Ishikawa (cell line): ENCODE measurements at regions not wholly inside any gene's neighbourhood (a gene's known extent, or its start where the extent isn't known, plus 50 kb on each side); places are given as distances from the start of the nearest gene placed in this dataset.

Experiments used
- CEBPB ChIP-seq: IDR thresholded peaks from 2 replicates; pipeline ENCODE4 v1.6.1; 2012
- CREB1 ChIP-seq: IDR thresholded peaks from 2 replicates; pipeline ENCODE4 v1.6.1; 2012; ENCODE audit warnings: low read depth
- EGR1 ChIP-seq: IDR thresholded peaks from 2 replicates; pipeline ENCODE4 v1.6.1; 2012
- EP300 ChIP-seq: IDR thresholded peaks from 2 replicates; pipeline ENCODE4 v1.6.1; 2012; ENCODE audit warnings: borderline replicate concordance
- FOXM1 ChIP-seq: IDR thresholded peaks from 2 replicates; pipeline ENCODE4 v1.6.1; 2012; ENCODE audit warnings: low read depth, borderline replicate concordance
- NFIC ChIP-seq: IDR thresholded peaks from 2 replicates; pipeline ENCODE4 v1.6.1; 2012
- RAD21 ChIP-seq: IDR thresholded peaks from 2 replicates; pipeline ENCODE4 v1.6.1; 2012; ENCODE audit warnings: low read depth
- TAF1 ChIP-seq: IDR thresholded peaks from 2 replicates; pipeline ENCODE4 v1.6.1; 2012; ENCODE audit warnings: low read depth, mild to moderate bottlenecking
- TCF12 ChIP-seq: IDR thresholded peaks from 2 replicates; pipeline ENCODE4 v1.6.1; 2012; ENCODE audit warnings: low read depth
- TEAD4 ChIP-seq: IDR thresholded peaks from 2 replicates; pipeline ENCODE4 v1.6.1; 2012
- YY1 ChIP-seq: IDR thresholded peaks from 2 replicates; pipeline ENCODE4 v1.6.1; 2012; ENCODE audit warnings: low read depth
- ZBTB7A ChIP-seq: IDR thresholded peaks from 2 replicates; pipeline ENCODE4 v1.6.1; 2012; ENCODE audit warnings: low read depth
- TF ChIP-seq, protein P1 (sequence below): IDR thresholded peaks from 2 replicates; pipeline ENCODE4 v1.6.1; 2012
- TF ChIP-seq, protein P2 (sequence below): IDR thresholded peaks from 2 replicates; pipeline ENCODE4 v1.6.1; 2012
- TF ChIP-seq, protein P3 (sequence below): IDR thresholded peaks from 2 replicates; pipeline ENCODE4 v1.6.1; 2012; ENCODE audit warnings: low read depth, mild to moderate bottlenecking

DNA sequence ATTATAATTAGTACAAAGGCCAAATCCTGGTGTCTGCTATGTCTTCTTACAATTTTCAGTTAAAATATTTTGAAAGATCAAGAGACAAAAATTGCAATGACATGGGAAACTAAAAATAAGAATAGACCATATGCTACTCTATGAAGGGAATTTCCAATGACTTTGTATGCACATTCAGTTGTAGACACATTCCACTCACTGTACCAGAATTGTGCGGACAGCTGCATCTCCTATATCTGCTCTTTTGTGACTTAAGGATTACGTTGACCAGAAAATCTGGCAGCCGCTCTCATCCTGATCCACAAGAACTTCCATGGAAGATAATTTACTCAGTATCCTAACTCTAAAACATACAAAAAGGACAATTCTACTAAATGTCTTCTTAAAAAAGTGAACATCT, 493.9 kb upstream of the KCNMB2 start:
- TF ChIP-seq EGR1 = no peak
- no peak for TF ChIP-seq CREB1
- no peak for TF ChIP-seq TAF1
- TF ChIP-seq, protein P1, sequence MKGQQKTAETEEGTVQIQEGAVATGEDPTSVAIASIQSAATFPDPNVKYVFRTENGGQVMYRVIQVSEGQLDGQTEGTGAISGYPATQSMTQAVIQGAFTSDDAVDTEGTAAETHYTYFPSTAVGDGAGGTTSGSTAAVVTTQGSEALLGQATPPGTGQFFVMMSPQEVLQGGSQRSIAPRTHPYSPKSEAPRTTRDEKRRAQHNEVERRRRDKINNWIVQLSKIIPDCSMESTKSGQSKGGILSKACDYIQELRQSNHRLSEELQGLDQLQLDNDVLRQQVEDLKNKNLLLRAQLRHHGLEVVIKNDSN = no peak
- TF ChIP-seq FOXM1 = no peak
- TF ChIP-seq ZBTB7A = no peak
- TF ChIP-seq CEBPB = no peak
- TF ChIP-seq, protein P2, sequence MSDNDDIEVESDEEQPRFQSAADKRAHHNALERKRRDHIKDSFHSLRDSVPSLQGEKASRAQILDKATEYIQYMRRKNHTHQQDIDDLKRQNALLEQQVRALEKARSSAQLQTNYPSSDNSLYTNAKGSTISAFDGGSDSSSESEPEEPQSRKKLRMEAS = no peak
- no peak for TF ChIP-seq NFIC
- no peak for TF ChIP-seq YY1
- TF ChIP-seq, protein P3, sequence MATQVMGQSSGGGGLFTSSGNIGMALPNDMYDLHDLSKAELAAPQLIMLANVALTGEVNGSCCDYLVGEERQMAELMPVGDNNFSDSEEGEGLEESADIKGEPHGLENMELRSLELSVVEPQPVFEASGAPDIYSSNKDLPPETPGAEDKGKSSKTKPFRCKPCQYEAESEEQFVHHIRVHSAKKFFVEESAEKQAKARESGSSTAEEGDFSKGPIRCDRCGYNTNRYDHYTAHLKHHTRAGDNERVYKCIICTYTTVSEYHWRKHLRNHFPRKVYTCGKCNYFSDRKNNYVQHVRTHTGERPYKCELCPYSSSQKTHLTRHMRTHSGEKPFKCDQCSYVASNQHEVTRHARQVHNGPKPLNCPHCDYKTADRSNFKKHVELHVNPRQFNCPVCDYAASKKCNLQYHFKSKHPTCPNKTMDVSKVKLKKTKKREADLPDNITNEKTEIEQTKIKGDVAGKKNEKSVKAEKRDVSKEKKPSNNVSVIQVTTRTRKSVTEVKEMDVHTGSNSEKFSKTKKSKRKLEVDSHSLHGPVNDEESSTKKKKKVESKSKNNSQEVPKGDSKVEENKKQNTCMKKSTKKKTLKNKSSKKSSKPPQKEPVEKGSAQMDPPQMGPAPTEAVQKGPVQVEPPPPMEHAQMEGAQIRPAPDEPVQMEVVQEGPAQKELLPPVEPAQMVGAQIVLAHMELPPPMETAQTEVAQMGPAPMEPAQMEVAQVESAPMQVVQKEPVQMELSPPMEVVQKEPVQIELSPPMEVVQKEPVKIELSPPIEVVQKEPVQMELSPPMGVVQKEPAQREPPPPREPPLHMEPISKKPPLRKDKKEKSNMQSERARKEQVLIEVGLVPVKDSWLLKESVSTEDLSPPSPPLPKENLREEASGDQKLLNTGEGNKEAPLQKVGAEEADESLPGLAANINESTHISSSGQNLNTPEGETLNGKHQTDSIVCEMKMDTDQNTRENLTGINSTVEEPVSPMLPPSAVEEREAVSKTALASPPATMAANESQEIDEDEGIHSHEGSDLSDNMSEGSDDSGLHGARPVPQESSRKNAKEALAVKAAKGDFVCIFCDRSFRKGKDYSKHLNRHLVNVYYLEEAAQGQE = no peak
- no peak for TF ChIP-seq TCF12
- no peak for TF ChIP-seq RAD21
- TF ChIP-seq EP300 = no peak
- TF ChIP-seq TEAD4 = no peak

DNA sequence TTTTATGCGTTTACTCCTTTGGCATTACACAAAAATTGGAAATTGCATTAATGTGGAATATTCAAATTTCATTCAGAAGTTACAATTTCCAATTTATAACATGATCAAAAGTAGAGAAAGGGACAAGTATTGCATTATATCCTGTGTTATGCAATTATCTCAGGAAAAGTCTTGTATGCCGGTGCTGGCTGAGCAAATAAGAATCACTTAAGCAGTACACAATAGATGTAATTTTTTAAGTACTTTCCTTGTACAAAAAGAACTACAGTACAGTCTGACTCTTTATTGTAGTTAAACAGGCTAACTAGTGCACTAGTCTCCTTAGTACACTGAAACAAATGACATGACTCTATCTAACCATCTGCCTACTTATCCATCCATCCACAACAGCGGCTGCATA, 493.2 kb upstream of the KCNMB2 start:
- TF ChIP-seq, protein P2 = no peak
- TF ChIP-seq CEBPB (no peak), TCF12 (no peak)
- TF ChIP-seq, protein P1 = no peak

DNA sequence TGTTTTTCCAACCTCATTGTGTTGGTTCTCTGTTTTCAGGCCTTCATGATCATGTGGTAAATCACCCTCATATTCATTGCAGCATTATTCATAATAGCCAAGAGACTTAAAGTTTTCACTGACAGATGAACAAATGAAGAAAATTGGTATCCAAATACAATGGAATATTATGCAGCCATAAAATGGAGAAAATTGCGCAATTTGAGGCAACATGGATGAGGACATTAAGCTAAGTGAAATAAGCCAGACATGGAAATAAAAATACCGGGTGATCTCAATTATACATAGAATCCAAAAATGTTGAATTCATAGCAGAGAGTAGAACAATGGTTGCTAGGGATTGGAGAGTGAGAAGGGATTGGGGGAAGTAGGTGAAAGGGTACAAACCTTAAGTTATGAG, 491.9 kb upstream of the KCNMB2 start:
- peak; percentile 93 for TF ChIP-seq CEBPB
- no peak for TF ChIP-seq CREB1
- TF ChIP-seq FOXM1 = no peak

DNA sequence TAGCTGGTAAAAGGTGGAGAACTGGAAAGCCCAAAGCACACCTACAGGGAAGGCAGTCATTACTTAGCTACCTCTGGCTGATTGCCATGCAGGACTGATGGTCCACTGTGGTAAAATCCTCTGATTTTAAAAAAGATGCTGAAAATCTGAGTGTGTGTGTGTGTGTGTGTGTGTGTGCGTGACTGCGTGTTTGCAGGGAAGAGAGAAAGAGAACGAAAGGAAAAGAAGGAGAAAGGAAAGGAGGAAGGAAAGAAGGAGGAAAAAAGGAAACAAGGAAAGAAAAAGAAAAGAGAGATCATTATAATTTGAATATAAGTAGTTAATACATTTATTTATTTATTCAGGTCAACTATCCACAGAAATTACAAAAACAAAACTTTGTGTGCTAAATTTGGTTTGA, 488.7 kb upstream of the KCNMB2 start:
- TF ChIP-seq CEBPB (no peak), TEAD4 (no peak), TAF1 (no peak), EP300 (no peak), RAD21 (no peak), EGR1 (no peak), TCF12 (no peak), YY1 (no peak), NFIC (no peak)
- TF ChIP-seq, protein P3 = no peak
- TF ChIP-seq, protein P1 = no peak
- TF ChIP-seq, protein P2 = no peak

DNA sequence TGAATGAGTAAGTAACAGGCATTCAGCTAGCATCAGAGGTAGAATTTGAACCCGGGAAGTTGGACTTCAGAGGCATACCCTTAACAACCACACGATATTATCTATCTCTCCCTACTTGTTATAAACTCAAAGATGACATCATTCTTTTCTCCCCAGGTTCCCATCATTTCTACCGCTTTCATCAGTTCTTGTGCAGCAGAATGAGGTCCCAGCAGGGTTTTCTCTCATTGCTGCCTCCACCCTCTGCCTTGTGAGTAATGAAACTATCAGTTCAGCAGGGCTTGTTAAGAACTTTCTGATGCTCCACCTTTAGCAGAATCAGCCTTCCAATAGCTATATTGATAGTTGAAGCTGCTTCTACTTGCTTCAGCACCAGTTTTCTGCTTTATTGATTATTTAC, 487.5 kb upstream of the KCNMB2 start:
- TF ChIP-seq YY1 (no peak), TCF12 (no peak), RAD21 (no peak), EP300 (no peak), ZBTB7A (no peak), CEBPB (no peak), NFIC (no peak), EGR1 (no peak), FOXM1 (no peak)
- TF ChIP-seq, protein P2 = no peak
- TF ChIP-seq, protein P1 = no peak
- TF ChIP-seq, protein P3 = no peak
